ENCODE measurements at regions not wholly inside any gene's neighbourhood (a gene's known extent, or its start where the extent isn't known, plus 50 kb on each side); places are given as distances from the start of the nearest gene placed in this dataset.

GRCh38 chr2:64938607-64939285 lies 50.5 kb upstream of the SLC1A4 start:
- TF ChIP-seq NRF1 (IDR thresholded peaks at IDR 0.05; ENCODE audit: low read depth, low read length) (no peak), CTCF (IDR thresholded peaks at IDR 0.05; ENCODE audit: control extremely low read depth in 1 of 3, insufficient read depth in 1 of 3, low read depth in 1 of 3, low read length in 3 of 3) (no peak), TAF1 (IDR thresholded peaks at IDR 0.05; ENCODE audit: low read depth, low read length) (no peak), RBBP5 (IDR thresholded peaks at IDR 0.05; ENCODE audit: borderline replicate concordance, low read depth, low read length) (no peak), TEAD4 (IDR thresholded peaks at IDR 0.05; ENCODE audit: low read depth, low read length) (no peak), YY1 (IDR thresholded peaks at IDR 0.05; ENCODE audit: low read depth, low read length) (no peak), CEBPB (IDR thresholded peaks at IDR 0.05; ENCODE audit: low read depth, low read length) (no peak), TCF12 (IDR thresholded peaks at IDR 0.05; ENCODE audit: low read depth, low read length) (no peak), SP1 (IDR thresholded peaks at IDR 0.05; ENCODE audit: low read depth, low read length) (no peak)

All from H1 (cell line).